ENCODE measurements at regions not wholly inside any gene's neighbourhood (a gene's known extent, or its start where the extent isn't known, plus 50 kb on each side); places are given as distances from the start of the nearest gene placed in this dataset.

GRCh38 chr4:140251571-140251970, 97.6 kb upstream of the MAML3 start:
- TF ChIP-seq POLR2A (IDR thresholded peaks at IDR 0.05) (no peak), CTCF (IDR thresholded peaks at IDR 0.05) (no peak)
